HG02938 (cell line): ENCODE measurements at regions not wholly inside any gene's neighbourhood (a gene's known extent, or its start where the extent isn't known, plus 50 kb on each side); places are given as distances from the start of the nearest gene placed in this dataset.

Experiments used
- ATAC-seq: cut with Tn5 transposase; IDR thresholded peaks from one replicate; pipeline ENCODE4 v1.9.1; 2021; ENCODE audit warnings: mild to moderate bottlenecking, moderate library complexity; ENCODE audit not compliant: unreplicated experiment

DNA sequence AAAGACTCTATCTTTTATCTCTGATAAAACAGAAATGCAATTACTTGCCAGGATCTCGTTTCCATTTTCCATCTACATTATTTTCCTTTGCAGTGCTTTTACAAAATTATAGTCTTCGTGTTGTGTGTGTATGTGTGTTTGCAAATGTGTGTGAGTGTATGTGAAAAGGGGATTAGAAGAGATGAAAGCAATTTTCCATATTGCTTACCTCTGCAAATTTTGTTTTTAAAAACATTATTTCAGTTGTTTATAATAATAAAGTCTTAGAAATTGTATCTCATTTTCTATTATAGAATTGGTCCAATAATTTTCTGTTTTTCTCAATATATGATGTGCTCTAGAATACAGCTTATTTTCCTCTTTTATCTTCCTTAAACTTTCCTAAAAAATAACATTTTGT, 421.3 kb upstream of the ANKRD30A start:
- ATAC-seq, result no peak

DNA sequence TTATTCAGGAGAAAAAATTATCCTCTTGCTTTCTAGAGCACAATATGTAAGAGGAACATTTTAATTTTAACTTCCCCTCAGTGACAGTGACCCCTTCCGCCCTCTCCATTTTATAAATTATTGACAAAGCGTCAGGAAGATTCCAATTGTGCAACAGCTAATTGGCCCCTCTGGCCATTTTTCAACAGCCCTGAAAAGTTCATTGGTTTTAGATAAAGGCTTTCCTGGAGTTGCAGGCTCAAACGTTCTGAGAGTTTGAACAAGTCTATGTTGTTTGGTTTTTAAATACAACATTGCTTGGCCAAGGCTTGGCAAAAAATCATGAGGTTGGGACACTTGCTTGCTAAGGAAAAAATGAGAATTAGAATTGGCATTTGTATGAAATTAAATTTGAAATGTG, 422.2 kb upstream of the ANKRD30A start:
- no peak for ATAC-seq

DNA sequence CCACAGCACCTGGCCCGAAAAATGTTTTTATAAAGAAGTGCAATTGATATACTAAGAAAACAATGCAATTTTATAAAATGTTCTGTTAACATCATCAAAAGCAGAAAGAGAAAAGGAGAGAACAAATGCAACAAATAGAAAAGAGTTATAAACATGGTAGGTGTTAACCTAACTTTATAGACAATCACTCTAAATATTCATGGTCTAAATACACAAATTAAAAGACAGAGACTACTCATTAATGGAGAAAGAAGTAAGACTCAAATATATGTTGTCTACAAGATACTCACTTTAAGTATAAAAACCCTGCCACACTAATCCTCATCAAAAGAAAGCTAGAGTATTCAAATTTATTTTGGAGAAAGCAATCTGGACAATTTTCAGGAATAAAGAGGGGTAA, 425.3 kb upstream of the ANKRD30A start:
- no peak for ATAC-seq

DNA sequence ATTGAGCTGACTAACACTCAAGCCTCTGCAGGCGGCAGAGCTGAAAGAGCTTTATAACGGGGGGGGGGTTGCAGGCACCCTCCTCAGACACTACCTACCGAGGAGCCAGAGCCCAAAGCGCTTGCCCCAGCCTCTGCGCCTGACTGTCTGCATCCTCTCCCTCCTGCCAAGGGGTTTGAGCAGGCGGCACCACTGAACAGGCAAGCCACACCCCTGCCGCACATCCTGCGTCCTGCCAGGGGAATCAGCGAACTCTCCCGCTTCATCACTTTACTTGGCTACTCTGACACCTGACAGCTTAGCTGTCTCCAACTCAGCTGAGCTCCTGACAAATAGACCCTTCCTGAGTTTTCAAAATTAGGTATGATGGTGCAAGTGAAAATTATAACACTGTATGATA, 432.6 kb upstream of the ANKRD30A start:
- ATAC-seq, result no peak

DNA sequence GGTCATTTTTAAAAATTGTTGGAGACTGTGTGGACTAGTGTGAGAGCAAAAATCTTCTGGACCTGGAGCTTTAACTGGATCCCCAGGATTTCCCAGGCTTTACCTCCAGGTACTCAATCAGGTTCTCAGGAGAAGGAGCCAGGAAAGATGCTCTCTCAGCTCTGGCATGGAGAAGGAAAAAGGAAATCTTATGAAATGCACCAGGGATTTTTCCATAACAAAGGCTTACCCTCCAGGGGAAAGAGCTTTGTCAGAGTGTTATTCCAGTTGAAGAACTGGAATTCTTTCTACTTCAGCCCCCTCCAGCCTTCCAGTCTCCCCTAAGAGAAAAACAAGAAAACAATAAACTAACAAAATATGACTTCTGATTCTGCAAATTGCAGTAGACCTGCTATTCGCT, 436.7 kb upstream of the ANKRD30A start:
- no peak for ATAC-seq

DNA sequence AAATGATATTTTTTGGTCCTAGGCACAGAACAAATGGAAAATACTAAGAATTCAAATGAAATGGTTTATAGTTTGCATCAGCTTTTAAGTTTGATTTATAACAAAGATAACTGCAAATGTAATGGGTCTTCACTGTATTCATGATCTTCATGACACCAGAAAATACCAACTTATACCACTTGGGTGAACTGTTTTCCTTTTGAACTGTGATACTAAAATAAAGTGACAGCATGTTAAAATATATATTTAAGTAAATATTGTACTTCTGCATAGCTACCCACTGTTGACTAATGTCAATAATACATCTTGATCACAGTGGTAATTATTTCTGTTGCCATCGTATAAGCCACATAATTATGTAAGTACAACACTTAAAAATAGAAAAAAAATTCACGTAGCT, 442.0 kb upstream of the ANKRD30A start:
- no peak for ATAC-seq

DNA sequence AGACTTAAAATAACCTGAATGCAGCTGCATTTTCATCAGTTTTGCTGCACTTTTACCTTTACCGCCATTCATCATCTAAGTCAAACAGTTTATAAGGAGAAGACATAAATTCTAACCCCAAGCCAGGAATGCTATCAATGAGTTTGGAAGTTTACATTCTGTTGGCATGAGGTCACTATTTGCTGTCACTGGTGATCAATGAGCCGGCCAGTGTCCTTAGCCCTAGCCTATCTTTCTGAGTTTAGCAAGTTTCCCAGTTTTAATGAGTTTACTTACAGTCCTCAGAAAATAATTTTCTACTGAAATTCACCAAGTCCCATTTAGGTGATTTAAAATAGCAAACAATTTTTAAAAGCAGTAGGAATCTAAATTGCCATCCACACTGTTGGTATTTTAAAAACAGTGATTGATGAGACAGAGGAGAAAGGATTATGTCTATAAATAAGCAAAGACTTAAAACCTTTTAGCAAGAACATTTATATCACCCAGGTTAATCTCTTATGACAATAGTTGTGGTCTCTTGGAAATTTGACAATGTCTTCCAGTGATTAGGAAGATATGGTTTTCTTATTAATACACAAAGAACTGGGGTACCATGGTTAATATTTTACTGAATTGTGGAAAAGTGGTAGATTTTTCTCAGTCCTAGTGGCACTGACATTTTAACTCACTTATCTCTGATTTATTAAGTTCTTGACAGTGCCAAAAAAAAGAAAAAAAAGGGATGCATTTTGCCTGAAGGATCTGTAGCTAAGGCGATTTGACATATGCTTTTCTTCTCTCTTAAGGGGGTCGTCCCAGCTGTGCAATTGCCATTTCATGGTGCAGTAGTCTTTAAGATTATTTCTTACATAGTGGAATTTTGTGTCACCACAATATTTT, 443.4 kb upstream of the ANKRD30A start:
- no peak for ATAC-seq

DNA sequence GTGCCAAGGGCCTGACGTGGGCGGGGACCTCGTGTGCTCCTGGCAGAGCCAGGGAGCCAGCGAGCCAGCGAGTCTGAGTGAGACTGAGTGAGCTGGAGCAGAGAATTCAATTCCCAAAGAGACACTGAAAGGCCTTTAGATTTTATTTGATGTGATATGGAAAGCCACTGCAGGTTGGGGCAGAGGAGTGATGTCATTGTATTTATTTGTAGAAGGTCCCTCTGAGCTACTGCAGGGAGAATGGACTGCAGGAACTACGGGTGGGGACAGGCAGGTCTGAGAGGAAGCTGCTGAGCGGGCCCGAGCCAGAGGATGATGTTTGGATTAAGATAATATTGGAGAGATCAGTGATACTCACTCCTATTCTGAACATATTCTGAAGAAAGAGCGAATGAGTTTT, 445.8 kb upstream of the ANKRD30A start:
- no peak for ATAC-seq

DNA sequence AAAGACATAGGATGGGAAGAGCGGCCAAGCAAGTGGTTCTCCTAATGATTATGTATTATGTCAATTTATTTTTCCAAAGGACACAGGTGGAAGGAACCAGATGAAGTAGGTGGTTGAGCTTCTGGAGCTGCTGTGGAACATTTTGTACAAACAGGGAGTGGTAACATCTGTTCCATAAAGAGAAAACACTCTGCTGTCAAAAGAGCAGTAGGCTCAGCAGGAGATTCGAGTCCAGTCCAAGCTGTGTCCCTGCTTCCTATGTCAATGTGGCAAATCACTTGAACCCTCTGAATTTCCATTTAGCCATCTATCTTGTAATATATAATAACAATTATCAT, 448.0 kb upstream of the ANKRD30A start:
- no peak for ATAC-seq

DNA sequence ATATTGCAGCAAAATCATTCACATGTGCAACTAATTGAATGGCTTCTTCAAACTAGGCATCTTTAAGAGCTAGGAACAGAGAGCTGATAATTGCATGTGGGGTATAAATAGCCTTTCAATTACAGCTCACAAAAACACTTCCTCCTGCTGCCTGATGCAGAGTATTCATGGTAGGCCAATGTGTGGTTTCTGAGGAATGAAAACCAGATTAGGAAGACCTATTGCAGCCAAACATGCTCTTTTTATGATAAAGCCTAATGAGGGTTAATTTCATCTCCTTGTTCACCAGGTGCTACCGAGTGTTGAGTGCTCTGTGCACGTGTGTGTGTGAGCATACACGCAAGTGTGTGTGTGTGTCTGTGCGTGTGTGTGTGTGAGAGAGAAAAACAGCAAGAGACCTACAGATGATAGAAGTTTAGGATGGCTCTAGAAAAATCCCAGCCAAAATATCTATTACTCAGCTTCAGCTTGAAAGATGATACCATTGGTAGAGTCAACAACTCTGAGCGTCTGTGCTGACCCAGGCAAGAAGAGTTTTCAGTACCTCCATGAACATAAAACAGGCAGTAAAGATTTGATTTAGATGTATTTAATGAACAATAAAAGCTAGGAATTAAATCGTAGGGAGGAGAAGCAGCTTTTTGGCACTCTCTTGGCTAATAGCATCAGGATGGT, 448.5 kb upstream of the ANKRD30A start:
- ATAC-seq, result no peak

DNA sequence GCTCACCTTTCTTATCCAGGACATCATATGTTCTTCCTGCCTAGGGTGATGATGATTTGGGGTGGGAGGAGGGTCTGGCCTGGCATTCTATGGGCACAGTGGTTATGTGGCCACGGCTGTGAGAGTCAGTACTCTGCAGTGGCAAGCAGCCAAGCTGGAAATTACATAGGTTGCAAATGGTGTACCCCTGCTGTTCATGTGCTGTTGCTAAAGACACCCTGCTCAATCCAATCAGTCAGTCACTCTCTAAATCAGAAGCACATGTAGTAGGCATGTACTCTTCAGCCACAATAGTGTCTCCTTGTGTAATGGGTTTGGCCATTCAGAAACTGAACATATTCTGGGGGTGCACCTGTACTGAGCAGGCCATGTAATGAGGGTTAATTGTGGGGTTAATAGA, 449.1 kb upstream of the ANKRD30A start:
- no peak for ATAC-seq

DNA sequence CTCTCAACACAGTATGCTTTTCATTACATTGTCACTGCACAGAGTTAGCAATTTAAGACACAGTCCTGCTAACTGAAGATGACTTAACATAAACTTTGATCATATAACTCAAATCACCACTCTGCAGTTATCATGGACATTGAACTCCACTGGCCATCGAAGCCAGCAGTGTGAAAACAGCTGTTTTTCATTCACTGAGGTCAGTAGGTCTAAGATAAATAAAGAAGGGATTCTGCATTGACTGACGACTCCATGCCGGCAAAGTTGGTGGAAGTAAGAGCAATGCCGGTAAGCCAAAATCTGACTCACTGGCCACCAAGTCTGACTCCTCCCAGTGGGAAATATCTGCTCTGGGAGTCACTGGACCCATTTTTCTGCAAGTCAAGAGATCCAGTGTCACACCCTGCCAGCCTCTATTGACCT, 449.9 kb upstream of the ANKRD30A start:
- ATAC-seq, result no peak

DNA sequence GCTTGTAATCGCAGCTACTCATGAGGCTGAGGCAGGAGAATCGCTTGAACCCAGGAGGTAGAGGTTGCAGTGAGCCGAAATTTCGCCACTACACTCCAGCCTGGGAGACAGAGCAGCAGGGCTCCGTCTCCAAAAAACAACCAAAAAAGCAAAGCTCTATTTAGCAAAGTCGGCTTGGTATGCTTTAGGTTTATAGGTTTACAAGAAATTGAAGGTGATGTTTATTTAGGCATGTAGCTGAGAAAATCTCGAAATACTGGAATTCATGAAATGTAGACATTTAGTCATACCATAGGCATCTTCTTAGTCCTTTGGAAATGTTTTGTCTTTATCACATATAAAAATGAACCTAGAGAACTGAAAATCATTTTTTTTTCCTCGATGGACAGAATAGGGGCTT, 453.8 kb upstream of the ANKRD30A start:
- no peak for ATAC-seq

DNA sequence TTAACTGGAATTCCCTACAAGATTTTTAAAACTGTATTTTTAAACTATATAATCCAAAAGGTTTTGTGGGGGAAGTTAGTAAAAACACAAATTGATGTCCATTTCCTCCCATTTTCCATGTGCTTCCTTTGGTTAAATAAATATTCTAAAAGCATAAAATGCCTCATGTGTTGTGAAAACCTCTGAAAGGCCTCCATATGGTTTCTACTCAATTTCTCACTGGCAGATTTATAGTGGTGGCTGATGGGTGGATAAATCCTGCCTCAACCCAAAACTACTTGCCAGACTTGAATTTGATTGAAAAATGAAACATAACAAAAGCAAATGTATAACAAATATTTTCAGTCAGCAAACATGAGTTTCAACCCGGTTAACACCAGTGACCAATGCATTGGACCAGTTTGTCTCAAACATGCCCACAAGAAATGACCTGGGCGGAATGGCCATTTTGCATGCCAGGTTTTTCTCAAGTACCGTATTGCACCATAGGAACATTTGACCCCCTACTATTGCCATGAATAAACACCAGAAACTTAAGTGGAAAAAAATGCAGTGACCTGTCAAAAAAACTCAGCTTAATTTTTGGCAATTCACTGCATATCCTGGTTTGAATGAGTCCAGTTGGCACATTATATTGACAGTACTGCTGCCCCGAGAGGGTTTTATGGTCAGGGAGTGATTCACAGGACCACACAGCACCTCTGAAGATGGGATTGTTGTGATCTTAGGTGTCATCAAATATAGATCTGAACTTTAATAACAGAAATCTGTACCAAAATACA, 454.6 kb upstream of the ANKRD30A start:
- ATAC-seq, result no peak

DNA sequence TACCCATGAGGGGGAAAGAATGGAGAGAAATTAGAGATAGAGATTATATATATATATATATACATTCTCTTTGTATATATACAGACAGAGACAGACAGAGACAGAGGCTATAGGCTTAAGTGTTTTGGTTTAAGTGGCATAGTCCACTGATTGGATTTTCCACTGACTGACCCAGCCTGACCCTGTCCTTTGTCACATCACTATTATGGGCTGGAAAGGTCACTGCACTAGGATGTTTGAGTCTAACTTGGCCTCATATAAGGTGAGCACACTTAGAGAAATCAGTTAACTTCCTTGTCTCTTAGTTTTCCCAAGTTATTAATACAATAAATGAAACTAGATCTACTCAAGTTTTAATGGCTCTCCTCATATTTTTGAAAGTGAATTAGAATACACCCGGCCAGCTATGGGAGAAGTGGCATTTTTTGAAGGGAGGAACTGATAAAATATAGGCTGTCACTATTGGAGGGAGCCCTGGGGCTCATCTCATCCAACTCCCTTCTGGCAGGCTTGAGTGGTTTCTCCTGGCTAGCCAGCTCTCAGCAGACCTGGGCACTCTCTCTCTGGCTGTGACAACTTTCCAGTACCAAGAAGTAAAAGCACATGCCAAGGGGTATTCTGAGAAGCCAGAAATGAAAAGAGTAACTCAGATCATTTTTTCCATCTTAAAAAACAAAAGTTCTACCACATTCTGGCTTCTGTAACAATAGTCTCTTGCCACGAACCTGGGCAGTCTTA, 455.6 kb upstream of the ANKRD30A start:
- ATAC-seq, result no peak

DNA sequence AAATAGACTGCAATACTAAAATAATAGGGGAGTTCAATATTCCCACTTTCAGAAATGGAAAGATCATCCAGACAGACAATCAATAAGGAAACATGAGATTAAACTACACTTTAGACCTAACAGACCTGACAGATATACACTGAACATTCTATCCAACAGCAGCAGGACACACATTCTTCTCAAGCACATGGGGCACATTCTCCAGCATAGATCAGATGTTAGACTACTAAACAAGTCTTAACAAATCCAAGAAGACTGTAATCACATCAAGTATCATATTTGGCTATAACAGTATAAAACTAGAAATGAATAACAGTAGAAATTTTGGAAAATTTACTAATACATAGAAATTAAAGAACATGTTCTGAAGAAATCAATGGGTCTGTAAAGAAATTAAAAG, 458.9 kb upstream of the ANKRD30A start:
- no peak for ATAC-seq

DNA sequence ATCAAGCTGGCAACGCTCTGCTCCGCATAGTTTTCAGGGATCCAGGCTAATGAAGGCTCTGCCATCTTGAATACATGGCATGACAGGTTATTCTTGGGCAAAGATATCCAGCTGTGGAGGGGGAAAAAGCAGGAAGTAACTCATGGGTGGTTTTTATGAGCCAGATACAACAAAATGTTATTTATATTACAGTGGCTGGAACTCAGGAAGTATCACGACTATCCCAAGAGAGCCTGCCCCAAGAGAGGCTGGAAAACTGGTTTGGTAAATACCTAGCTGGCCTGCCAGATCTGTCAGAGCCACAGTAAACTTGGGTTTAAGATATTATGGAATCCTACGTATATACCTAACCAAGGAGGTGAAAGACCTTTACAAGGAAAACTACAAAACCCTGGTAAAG, 462.8 kb upstream of the ANKRD30A start:
- ATAC-seq, result no peak

DNA sequence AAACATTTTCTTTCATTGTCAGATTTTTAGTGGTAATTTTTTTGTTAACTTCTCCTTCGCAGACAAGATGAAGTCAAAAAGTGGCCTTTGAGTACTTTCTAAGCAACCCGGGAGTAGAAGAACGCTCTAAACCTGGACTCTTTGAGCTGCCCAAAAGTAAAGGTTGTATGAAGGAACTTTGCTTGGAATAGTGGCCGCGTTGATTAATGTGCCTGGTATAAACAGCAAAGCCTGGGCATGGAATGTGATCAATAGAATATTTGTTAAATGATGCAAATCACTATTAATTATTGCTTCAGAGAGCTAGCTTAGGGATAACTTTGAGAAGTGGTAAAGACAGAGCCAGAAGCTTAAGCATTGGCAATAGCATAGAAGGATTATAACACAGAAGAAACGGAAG, 475.1 kb upstream of the ANKRD30A start:
- ATAC-seq, result no peak

DNA sequence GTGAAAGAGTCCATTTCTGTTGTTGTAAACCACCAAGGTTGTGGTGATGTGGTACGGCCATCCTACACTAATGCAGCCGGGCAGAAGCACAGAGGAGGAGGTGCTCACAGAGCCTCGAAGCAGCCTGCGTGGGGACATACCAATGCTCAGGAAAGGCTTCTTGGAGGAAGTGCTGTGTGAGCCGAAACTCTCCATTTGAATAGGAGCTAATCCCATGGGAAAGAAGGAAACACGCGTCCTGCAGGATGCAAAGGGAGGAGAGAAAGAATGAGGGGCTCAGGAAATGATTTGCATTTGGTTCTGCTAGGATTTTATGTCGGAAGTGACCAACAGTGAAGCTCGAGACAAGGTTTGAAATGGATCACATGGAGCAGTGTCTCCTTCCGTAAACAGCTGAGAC, 477.9 kb upstream of the ANKRD30A start:
- ATAC-seq, result no peak

DNA sequence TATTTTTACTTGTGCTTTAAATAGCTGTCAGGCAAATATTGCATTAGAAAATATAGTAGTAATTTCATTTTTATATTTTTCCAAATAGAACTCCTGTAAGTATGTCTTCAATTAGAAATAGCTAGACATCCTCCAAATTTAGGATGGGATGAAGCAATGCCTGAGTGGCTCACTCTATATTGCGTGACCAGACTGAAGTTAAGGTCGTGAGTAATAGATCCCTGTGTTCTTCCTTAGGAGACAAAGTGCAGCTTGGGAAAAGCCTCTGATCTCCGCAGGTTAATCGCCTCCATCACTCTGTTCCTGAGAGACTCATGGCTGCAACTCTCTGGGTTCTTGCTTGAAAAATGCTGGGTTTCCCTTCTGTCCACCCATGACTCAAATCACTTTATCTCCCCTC, 484.8 kb upstream of the ANKRD30A start:
- no peak for ATAC-seq

DNA sequence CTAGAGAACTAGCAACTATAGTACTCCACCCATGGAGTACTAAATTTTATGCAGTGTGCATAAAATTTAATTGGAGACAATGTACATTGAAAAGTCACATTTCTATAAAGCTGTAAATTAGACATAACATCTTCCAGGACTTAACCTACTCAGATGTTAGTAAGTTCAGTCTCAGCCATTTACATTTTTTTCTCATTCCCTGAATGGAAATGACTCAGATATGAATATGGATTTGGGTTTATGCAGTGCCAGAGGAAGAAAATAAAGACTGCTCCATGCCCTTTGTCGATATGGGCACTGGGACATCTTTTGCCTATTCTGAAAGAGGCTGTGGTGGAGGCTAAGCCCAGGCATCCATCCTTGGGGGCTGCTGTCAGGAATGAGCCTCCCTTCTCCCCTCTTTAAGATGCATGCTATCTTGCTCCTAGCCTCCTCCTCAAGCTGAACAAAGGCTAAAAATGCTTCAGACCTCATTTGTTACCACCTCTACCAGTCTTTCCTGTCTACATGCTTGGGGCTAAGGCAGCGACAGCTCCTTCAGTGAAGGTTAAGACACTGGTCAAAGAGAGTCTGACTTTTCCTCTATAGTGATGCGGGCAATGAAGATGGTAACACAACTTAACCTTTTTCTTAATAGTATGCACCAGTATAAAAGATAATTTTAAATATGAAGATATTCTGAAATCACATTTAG, 486.8 kb upstream of the ANKRD30A start:
- no peak for ATAC-seq
